HEK293 (cell line): ENCODE measurements at regions not wholly inside any gene's neighbourhood (a gene's known extent, or its start where the extent isn't known, plus 50 kb on each side); places are given as distances from the start of the nearest gene placed in this dataset.

Experiments
- BCL11B ChIP-seq: fragments of 450-650 bp; formaldehyde crosslinking; IDR thresholded peaks from 2 replicates; pipeline ENCODE4 v1.5.1; 2016; ENCODE audit warnings: low read depth, missing biosample characterization, missing genetic modification characterization
- CTCF ChIP-seq: fragments of 450-650 bp; formaldehyde crosslinking; IDR thresholded peaks from 2 replicates; pipeline ENCODE4 v1.5.1; 2016; ENCODE audit warnings: missing biosample characterization, missing genetic modification characterization
- GLIS2 ChIP-seq: fragments of 450-650 bp; formaldehyde crosslinking; IDR thresholded peaks from 2 replicates; pipeline ENCODE4 v1.5.1; 2016; ENCODE audit warnings: missing biosample characterization, missing genetic modification characterization
- KLF16 ChIP-seq: fragments of 450-650 bp; formaldehyde crosslinking; IDR thresholded peaks from 2 replicates; pipeline ENCODE4 v1.5.1; 2017; ENCODE audit warnings: missing biosample characterization, missing genetic modification characterization
- MYNN ChIP-seq: fragments of 450-650 bp; formaldehyde crosslinking; IDR thresholded peaks from 2 replicates; pipeline ENCODE4 v1.5.1; 2016; ENCODE audit warnings: missing biosample characterization, missing genetic modification characterization, borderline replicate concordance
- PRDM4 ChIP-seq: fragments of 450-650 bp; formaldehyde crosslinking; IDR thresholded peaks from 2 replicates; pipeline ENCODE4 v1.5.1; 2017; ENCODE audit warnings: missing biosample characterization, missing genetic modification characterization
- REST ChIP-seq: fragments of 450-650 bp; formaldehyde crosslinking; IDR thresholded peaks from 2 replicates; pipeline ENCODE4 v1.5.1; 2016; ENCODE audit warnings: missing biosample characterization, missing genetic modification characterization
- SP2 ChIP-seq: fragments of 450-650 bp; formaldehyde crosslinking; IDR thresholded peaks from 2 replicates; pipeline ENCODE4 v1.5.1; 2016; ENCODE audit warnings: missing biosample characterization, missing genetic modification characterization
- ZBTB17 ChIP-seq: fragments of 450-650 bp; formaldehyde crosslinking; IDR thresholded peaks from 2 replicates; pipeline ENCODE4 v1.5.1; 2016; ENCODE audit warnings: missing biosample characterization, missing genetic modification characterization
- ZBTB7A ChIP-seq: fragments of 450-650 bp; formaldehyde crosslinking; IDR thresholded peaks from 2 replicates; pipeline ENCODE4 v1.5.1; 2016; ENCODE audit warnings: low read depth, missing biosample characterization, missing genetic modification characterization
- ZNF16 ChIP-seq: fragments of 450-650 bp; formaldehyde crosslinking; IDR thresholded peaks from 2 replicates; pipeline ENCODE4 v1.5.1; 2016; ENCODE audit warnings: low read depth, missing biosample characterization, missing genetic modification characterization
- ZNF184 ChIP-seq: fragments of 450-650 bp; IDR thresholded peaks from 2 replicates; pipeline ENCODE4 v1.5.1; 2018; ENCODE audit warnings: missing biosample characterization, mild to moderate bottlenecking, missing genetic modification characterization
- ZNF394 ChIP-seq: fragments of 450-650 bp; formaldehyde crosslinking; IDR thresholded peaks from 2 replicates; pipeline ENCODE4 v1.5.1; 2016; ENCODE audit warnings: missing biosample characterization, missing genetic modification characterization, mild to moderate bottlenecking, moderate library complexity, borderline replicate concordance
- ZNF433 ChIP-seq: fragments of 450-650 bp; formaldehyde crosslinking; IDR thresholded peaks from 2 replicates; pipeline ENCODE4 v1.5.1; 2016; ENCODE audit warnings: missing biosample characterization, missing genetic modification characterization, low read depth

GRCh38 chr6:168167431-168168315 lies 88.7 kb upstream of the FRMD1 start:
- TF ChIP-seq CTCF (tag by site-specific recombination) (no peak), SP2 (no peak), GLIS2 (no peak), ZNF433 (tag by site-specific recombination) (no peak), KLF16 (tag by site-specific recombination) (no peak), ZBTB17 (tag by site-specific recombination) (no peak), MYNN (no peak), PRDM4 (tag by site-specific recombination) (no peak), REST (tag by site-specific recombination) (no peak), ZBTB7A (no peak), ZNF184 (no peak), BCL11B (no peak), ZNF394 (tag by site-specific recombination) (no peak), ZNF16 (no peak)
